GM23338 (cell line): ENCODE measurements at regions not wholly inside any gene's neighbourhood (a gene's known extent, or its start where the extent isn't known, plus 50 kb on each side); places are given as distances from the start of the nearest gene placed in this dataset. TPM values are rescaled to one million over a fixed set of nuclear protein-coding genes. Genes with fewer than 3 reads are reported as not detected.

ENCODE experiments used
- small RNA-seq: library from RNA; depleted of rRNA; stranded (forward); fragments of <200 nt; gene quantifications from one replicate; pipeline ENCODE3, GENCODE V24; 2014; ENCODE audit warnings: low replicate concordance

Small RNA genes in the stretch of these regions (small RNA-seq; reads per million reads assigned to genes)
- gene RBBP4P6 = not detected
